IMR-90 (cell line): ENCODE measurements at regions not wholly inside any gene's neighbourhood (a gene's known extent, or its start where the extent isn't known, plus 50 kb on each side); places are given as distances from the start of the nearest gene placed in this dataset.

ENCODE experiments used
- ATAC-seq: fragments of 200-7000 bp; cut with Tn5 transposase; 2 replicates; pipeline ENCODE4 v1.9.1; 2020; ENCODE audit warnings: low read depth, mild to moderate bottlenecking, moderate library complexity
- BruUV-seq: library from RNA; stranded (reverse); fragments of 400-500 nt; replicated peaks from 2 replicates; lab custom pipeline; 2021; lab: Mats Ljungman, UMichigan
- CTCF ChIA-PET: fragments of 300-600 bp; formaldehyde crosslinking; extraction: SDS; loops from one replicate; lab custom pipeline; 2021; ENCODE audit warnings: antibody characterized with exemption; lab: Yijun Ruan, JAX
- POLR2A ChIA-PET: fragments of 300-600 bp; sonication (Branson Sonifier 250); formaldehyde crosslinking; loops from one replicate; lab custom pipeline; 2022; ENCODE audit warnings: antibody characterized with exemption; ENCODE audit not compliant: unreplicated experiment; lab: Charles Lee
- DNase-seq: peaks from one replicate; pipeline ENCODE4 v3.0.0; 2013
- H2AFZ ChIP-seq: replicated peaks from 2 replicates; pipeline ENCODE3; 2013; ENCODE audit warnings: low read length, mild to moderate bottlenecking; ENCODE audit not compliant: poor library complexity
- H2AK5ac ChIP-seq: 2 replicates; pipeline ENCODE4 v1.6.1; 2013; ENCODE audit warnings: low read depth, low read length, inconsistent platforms
- H2AK9ac ChIP-seq: replicated peaks from 2 replicates; pipeline ENCODE3; 2013; ENCODE audit warnings: mild to moderate bottlenecking, low read depth, low read length, moderate library complexity; ENCODE audit not compliant: poor library complexity
- H2BK120ac ChIP-seq: 2 replicates; pipeline ENCODE4 v1.6.1; 2013; ENCODE audit warnings: low read depth, low read length, inconsistent platforms
- H2BK15ac ChIP-seq: 3 replicates; pipeline ENCODE4 v1.6.1; 2013; ENCODE audit warnings: low read depth, low read length, inconsistent platforms
- H2BK20ac ChIP-seq: 2 replicates; pipeline ENCODE4 v1.6.1; 2013; ENCODE audit warnings: low read depth, mild to moderate bottlenecking, inconsistent platforms, low read length, moderate library complexity
- H2BK5ac ChIP-seq: 2 replicates; pipeline ENCODE4 v1.6.1; 2013; ENCODE audit warnings: mild to moderate bottlenecking, low read depth, low read length, inconsistent platforms; ENCODE audit not compliant: poor library complexity, severe bottlenecking
- H3K14ac ChIP-seq: replicated peaks from 2 replicates; pipeline ENCODE4 v1.6.1; 2013; ENCODE audit warnings: low read depth, low read length, inconsistent platforms
- H3K18ac ChIP-seq: 2 replicates; pipeline ENCODE4 v1.6.1; 2013; ENCODE audit warnings: low read depth, low read length, control low read depth
- H3K23ac ChIP-seq: 2 replicates; pipeline ENCODE4 v1.6.1; 2013; ENCODE audit warnings: low read depth, low read length, inconsistent platforms
- H3K27ac ChIP-seq: 2 replicates; pipeline ENCODE4 v1.5.1; 2013; ENCODE audit warnings: mild to moderate bottlenecking, control low read depth, low read length; ENCODE audit not compliant: insufficient read depth
- H3K27me3 ChIP-seq: 2 replicates; pipeline ENCODE4 v1.6.1; 2013; ENCODE audit warnings: low read length; ENCODE audit not compliant: control insufficient read depth, insufficient read depth
- H3K36me3 ChIP-seq: 2 replicates; pipeline ENCODE4 v1.6.1; 2013; ENCODE audit warnings: low read length, mixed read lengths; ENCODE audit not compliant: control insufficient read depth, insufficient read depth
- H3K4ac ChIP-seq: 2 replicates; pipeline ENCODE4 v1.6.1; 2013; ENCODE audit warnings: low read depth, low read length, inconsistent platforms
- H3K4me1 ChIP-seq: 2 replicates; pipeline ENCODE4 v1.6.1; 2013; ENCODE audit warnings: low read length, mixed read lengths; ENCODE audit not compliant: control insufficient read depth, insufficient read depth
- H3K4me2 ChIP-seq: 2 replicates; pipeline ENCODE4 v1.6.1; 2013; ENCODE audit warnings: low read depth, mild to moderate bottlenecking, control low read depth, low read length, moderate library complexity
- H3K4me3 ChIP-seq: 2 replicates; pipeline ENCODE4 v1.5.1; 2013; ENCODE audit warnings: low read depth, mild to moderate bottlenecking, control low read depth, low read length, moderate library complexity; ENCODE audit not compliant: insufficient read depth
- H3K56ac ChIP-seq: 2 replicates; pipeline ENCODE4 v1.6.1; 2013; ENCODE audit warnings: low read length, inconsistent platforms; ENCODE audit not compliant: insufficient read depth; ENCODE audit errors: extremely low read depth
- H3K79me1 ChIP-seq, 2 experiments: 2 replicates each; pipeline ENCODE4 v1.6.1; 2013; ENCODE audit warnings: low read length in 2 of 2, inconsistent platforms in 1 of 2, low read depth in 1 of 2
- H3K9ac ChIP-seq: 2 replicates; pipeline ENCODE4 v1.6.1; 2013; ENCODE audit warnings: low read depth, low read length, control low read depth
- H3K9me1 ChIP-seq: 2 replicates; pipeline ENCODE4 v1.6.1; 2013; ENCODE audit warnings: low read length, inconsistent platforms; ENCODE audit not compliant: insufficient read depth
- H3K9me3 ChIP-seq: 2 replicates; pipeline ENCODE4 v1.6.1; 2013; ENCODE audit warnings: low read length; ENCODE audit not compliant: control insufficient read depth, insufficient read depth
- H4K20me1 ChIP-seq: 2 replicates; pipeline ENCODE4 v1.6.1; 2013; ENCODE audit warnings: low read length, inconsistent platforms; ENCODE audit not compliant: insufficient read depth
- H4K5ac ChIP-seq: 2 replicates; pipeline ENCODE4 v1.6.1; 2013; ENCODE audit warnings: mild to moderate bottlenecking, low read depth, low read length, control low read depth
- H4K8ac ChIP-seq, 2 experiments: 2 replicates each; pipeline ENCODE4 v1.6.1; 2013; ENCODE audit warnings: low read depth in 2 of 2, low read length in 2 of 2, control low read depth in 1 of 2, inconsistent platforms in 1 of 2
- H4K91ac ChIP-seq: 2 replicates; pipeline ENCODE4 v1.6.1; 2013; ENCODE audit warnings: low read depth, low read length, inconsistent platforms; ENCODE audit not compliant: insufficient read depth
- BHLHE40 ChIP-seq: fragments of 150-350 bp; IDR thresholded peaks from 2 replicates; pipeline ENCODE4 v1.6.1; 2016; ENCODE audit warnings: mild to moderate bottlenecking, low read depth, low read length
- CEBPB ChIP-seq: IDR thresholded peaks from 2 replicates; pipeline ENCODE4 v1.6.1; 2012; ENCODE audit warnings: low read depth, low read length, improper control_type of control experiment
- CHD1 ChIP-seq: IDR thresholded peaks from 2 replicates; pipeline ENCODE4 v1.6.1; 2012; ENCODE audit warnings: low read depth, low read length, improper control_type of control experiment
- FOS ChIP-seq: fragments of 150-350 bp; IDR thresholded peaks from 2 replicates; pipeline ENCODE4 v1.6.1; 2016; ENCODE audit warnings: low read depth, low read length
- MAFK ChIP-seq: IDR thresholded peaks from 2 replicates; pipeline ENCODE4 v1.6.1; 2012; ENCODE audit warnings: low read depth, low read length, improper control_type of control experiment
- MAZ ChIP-seq: IDR thresholded peaks from 2 replicates; pipeline ENCODE4 v1.6.1; 2012; ENCODE audit warnings: low read depth, mild to moderate bottlenecking, low read length, improper control_type of control experiment, moderate library complexity, borderline replicate concordance
- MXI1 ChIP-seq: IDR thresholded peaks from 2 replicates; pipeline ENCODE4 v1.6.1; 2012; ENCODE audit warnings: low read depth, mild to moderate bottlenecking, low read length, moderate library complexity, borderline replicate concordance
- NFE2L2 ChIP-seq: fragments of 150-350 bp; IDR thresholded peaks from 2 replicates; pipeline ENCODE4 v1.6.1; 2016; ENCODE audit warnings: low read depth, mild to moderate bottlenecking, low read length
- POLR2A ChIP-seq: IDR thresholded peaks from 2 replicates; pipeline ENCODE4 v1.6.1; 2012; ENCODE audit warnings: mild to moderate bottlenecking, low read depth, low read length
- RAD21 ChIP-seq: IDR thresholded peaks from 2 replicates; pipeline ENCODE4 v1.6.1; 2012; ENCODE audit warnings: low read length, improper control_type of control experiment
- RCOR1 ChIP-seq: IDR thresholded peaks from 2 replicates; pipeline ENCODE4 v1.6.1; 2012; ENCODE audit warnings: mild to moderate bottlenecking, low read length, improper control_type of control experiment; ENCODE audit not compliant: insufficient replicate concordance
- RFX5 ChIP-seq: IDR thresholded peaks from 2 replicates; pipeline ENCODE4 v1.8.0; 2012; ENCODE audit warnings: low read depth, mild to moderate bottlenecking, low read length, moderate library complexity
- WGBS, 2 experiments: methylation state at CpG; one replicate each; pipeline versions ENCODE4 v1.1.5 to v1.1.7; 2013; ENCODE audit warnings: missing lambda C conversion rate in 2 of 2; ENCODE audit not compliant: insufficient read length in 1 of 2; ENCODE audit errors: extremely low coverage in 2 of 2; 5-methylcytosine and 5-hydroxymethylcytosine counted together
- dilution Hi-C: fragments of 300-500 bp; cut with HindIII; formaldehyde crosslinking; loops from one replicate; pipeline ENCODE4 v1.14.3; 2018; ENCODE audit warnings: low sequenced_read_pairs; ENCODE audit not compliant: unreplicated experiment
- in situ Hi-C: fragments of 300-500 bp; cut with MboI; formaldehyde crosslinking; loops from 3 replicates; pipeline ENCODE4 v1.14.3; 2019; ENCODE audit warnings: low sequenced_read_pairs, inconsistent platforms, mixed read lengths
- intact Hi-C: fragments of 100-400 bp; cut with micrococcal nuclease; formaldehyde crosslinking; loops from 2 replicates; pipeline ENCODE4 v1.10.0; 2022
- TF ChIP-seq, protein P1 (sequence below): fragments of 150-350 bp; IDR thresholded peaks from 2 replicates; pipeline ENCODE4 v1.6.1; 2016; ENCODE audit warnings: low read depth, mild to moderate bottlenecking, low read length, moderate library complexity, borderline replicate concordance
- TF ChIP-seq, protein P2 (sequence below): conservative IDR thresholded peaks from 2 replicates; pipeline ENCODE4 v1.5.1; 2012; ENCODE audit warnings: mild to moderate bottlenecking, low read depth, low read length, improper control_type of control experiment
- TF ChIP-seq, protein P3 (sequence below): fragments of 150-350 bp; IDR thresholded peaks from 2 replicates; pipeline ENCODE4 v1.6.1; 2017; ENCODE audit warnings: mild to moderate bottlenecking, antibody characterized with exemption, low read length, low read depth

DNA sequence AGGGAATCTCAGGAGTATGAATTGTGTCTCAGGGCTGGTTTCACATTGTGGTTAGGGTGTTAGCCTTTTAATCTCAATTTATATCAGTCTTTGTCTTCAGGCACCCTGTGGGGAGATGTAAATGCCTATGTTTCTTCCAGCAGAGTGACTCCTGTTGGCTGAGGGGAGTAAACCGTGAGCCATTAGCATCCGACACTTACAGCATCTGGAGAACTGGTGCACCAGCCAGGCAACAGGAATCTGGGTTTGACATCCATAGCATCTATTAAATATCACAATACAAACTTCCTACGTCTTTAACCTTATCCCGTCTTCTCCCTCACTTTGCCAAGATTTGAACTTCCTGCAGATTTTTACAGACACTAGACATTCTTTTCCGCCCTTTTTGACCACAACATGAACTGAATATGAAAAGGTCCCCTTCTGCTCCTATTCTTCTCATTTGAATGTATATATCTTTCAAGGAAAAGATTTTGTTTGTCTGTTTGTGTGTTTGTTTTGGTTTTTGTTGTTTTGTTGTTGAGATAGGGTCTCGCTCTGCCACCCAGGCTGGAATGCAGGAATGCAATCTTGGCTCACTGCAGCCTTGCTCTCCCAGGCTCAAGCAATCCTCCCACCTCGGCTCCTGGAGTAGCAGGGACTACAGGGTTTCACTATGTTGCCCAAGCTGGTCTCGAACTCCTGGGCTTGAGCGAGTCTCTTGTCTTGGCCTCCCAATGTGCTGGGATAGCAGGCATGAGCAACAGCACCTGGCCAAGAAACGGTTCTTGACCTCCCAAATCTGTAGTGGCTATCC, 626.2 kb downstream of the TLR4 start:
- H3K18ac ChIP-seq: no peak overlapping the region
- no peak overlapping the region for H2AFZ ChIP-seq
- no peaks in the 10 kb centered on the region for H3K27me3 ChIP-seq
- H3K23ac ChIP-seq: no peak overlapping the region
- H3K4me1 ChIP-seq: no peaks in the 10 kb centered on the region
- ATAC-seq: no peak
- no peak overlapping the region for H4K5ac ChIP-seq
- BruUV-seq: no TSS peak
- no peak overlapping the region for H2AK9ac ChIP-seq
- no peak overlapping the region for H3K27ac ChIP-seq
- H3K36me3 ChIP-seq: no peaks in the 10 kb centered on the region
- H3K14ac ChIP-seq: no peak overlapping the region
- H2BK20ac ChIP-seq: no peak overlapping the region
- H3K4me2 ChIP-seq: no peak overlapping the region
- peaks cover 8% of the 10 kb centered on the region for H3K9me3 ChIP-seq
- H2BK15ac ChIP-seq: no peak overlapping the region
- intact Hi-C loops: no loop called here
- no peak overlapping the region for H3K4ac ChIP-seq
- ChIA-PET CTCF (no interaction called here), POLR2A (no interaction called here)
- no peak for DNase-seq
- H4K20me1 ChIP-seq: no peaks in the 10 kb centered on the region
- no peak overlapping the region for H4K8ac ChIP-seq
- no peaks in the 10 kb centered on the region for H3K9me1 ChIP-seq
- no peak overlapping the region for H2BK5ac ChIP-seq
- no peaks in the 10 kb centered on the region for H3K79me1 ChIP-seq
- no peak overlapping the region for H3K56ac ChIP-seq
- TF ChIP-seq CHD1 (no peak), MAZ (no peak), MXI1 (no peak), BHLHE40 (no peak), POLR2A (no peak), FOS (no peak), CEBPB (no peak), RFX5 (no peak), MAFK (no peak), RAD21 (no peak), RCOR1 (no peak), NFE2L2 (no peak)
- TF ChIP-seq, protein P1, sequence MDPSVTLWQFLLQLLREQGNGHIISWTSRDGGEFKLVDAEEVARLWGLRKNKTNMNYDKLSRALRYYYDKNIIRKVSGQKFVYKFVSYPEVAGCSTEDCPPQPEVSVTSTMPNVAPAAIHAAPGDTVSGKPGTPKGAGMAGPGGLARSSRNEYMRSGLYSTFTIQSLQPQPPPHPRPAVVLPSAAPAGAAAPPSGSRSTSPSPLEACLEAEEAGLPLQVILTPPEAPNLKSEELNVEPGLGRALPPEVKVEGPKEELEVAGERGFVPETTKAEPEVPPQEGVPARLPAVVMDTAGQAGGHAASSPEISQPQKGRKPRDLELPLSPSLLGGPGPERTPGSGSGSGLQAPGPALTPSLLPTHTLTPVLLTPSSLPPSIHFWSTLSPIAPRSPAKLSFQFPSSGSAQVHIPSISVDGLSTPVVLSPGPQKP: no peak
- TF ChIP-seq, protein P2, sequence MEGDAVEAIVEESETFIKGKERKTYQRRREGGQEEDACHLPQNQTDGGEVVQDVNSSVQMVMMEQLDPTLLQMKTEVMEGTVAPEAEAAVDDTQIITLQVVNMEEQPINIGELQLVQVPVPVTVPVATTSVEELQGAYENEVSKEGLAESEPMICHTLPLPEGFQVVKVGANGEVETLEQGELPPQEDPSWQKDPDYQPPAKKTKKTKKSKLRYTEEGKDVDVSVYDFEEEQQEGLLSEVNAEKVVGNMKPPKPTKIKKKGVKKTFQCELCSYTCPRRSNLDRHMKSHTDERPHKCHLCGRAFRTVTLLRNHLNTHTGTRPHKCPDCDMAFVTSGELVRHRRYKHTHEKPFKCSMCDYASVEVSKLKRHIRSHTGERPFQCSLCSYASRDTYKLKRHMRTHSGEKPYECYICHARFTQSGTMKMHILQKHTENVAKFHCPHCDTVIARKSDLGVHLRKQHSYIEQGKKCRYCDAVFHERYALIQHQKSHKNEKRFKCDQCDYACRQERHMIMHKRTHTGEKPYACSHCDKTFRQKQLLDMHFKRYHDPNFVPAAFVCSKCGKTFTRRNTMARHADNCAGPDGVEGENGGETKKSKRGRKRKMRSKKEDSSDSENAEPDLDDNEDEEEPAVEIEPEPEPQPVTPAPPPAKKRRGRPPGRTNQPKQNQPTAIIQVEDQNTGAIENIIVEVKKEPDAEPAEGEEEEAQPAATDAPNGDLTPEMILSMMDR: no peak
- TF ChIP-seq, protein P3, sequence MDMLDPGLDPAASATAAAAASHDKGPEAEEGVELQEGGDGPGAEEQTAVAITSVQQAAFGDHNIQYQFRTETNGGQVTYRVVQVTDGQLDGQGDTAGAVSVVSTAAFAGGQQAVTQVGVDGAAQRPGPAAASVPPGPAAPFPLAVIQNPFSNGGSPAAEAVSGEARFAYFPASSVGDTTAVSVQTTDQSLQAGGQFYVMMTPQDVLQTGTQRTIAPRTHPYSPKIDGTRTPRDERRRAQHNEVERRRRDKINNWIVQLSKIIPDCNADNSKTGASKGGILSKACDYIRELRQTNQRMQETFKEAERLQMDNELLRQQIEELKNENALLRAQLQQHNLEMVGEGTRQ: no peak
- no peak overlapping the region for H2AK5ac ChIP-seq
- no peak overlapping the region for H4K91ac ChIP-seq
- in situ Hi-C loops: no loop called here
- WGBS, 2 experiments: 100% methylated on average over 1 of the region's 10 CpGs; no CpG with 5 or more reads in 1 of the 2 experiments
- no peak overlapping the region for H3K9ac ChIP-seq
- H3K4me3 ChIP-seq: no peak overlapping the region
- no peak overlapping the region for H2BK120ac ChIP-seq
- dilution Hi-C loops: no loop called here
